ENCODE measurements at regions not wholly inside any gene's neighbourhood (a gene's known extent, or its start where the extent isn't known, plus 50 kb on each side); places are given as distances from the start of the nearest gene placed in this dataset.

GRCh38 chr18:30566877-30567276, 475.7 kb downstream of the DSC3 start:
- TF ChIP-seq CTCF (IDR thresholded peaks at IDR 0.05; ENCODE audit: poor library complexity), result no peak
- TF ChIP-seq EZH2 (IDR thresholded peaks at IDR 0.05; ENCODE audit: borderline replicate concordance), result no peak

Data from hepatocyte (in vitro differentiated cells).